Keratinocyte (primary cell): ENCODE measurements at regions not wholly inside any gene's neighbourhood (a gene's known extent, or its start where the extent isn't known, plus 50 kb on each side); places are given as distances from the start of the nearest gene placed in this dataset.
A peak's percentile ranks its signal among the peaks of the same experiment; 100 is the strongest.

Source experiments
- DNase-seq: peaks from one replicate; pipeline ENCODE4 v3.0.0-alpha.2; 2011; ENCODE audit warnings: low read depth, missing footprints, low spot score
- FAIRE-seq: peaks from 2 replicates; lab custom pipeline; 2011; peaks lifted over from hg19 to GRCh38; lab: Jason Lieb, UNC
- H2AFZ ChIP-seq: 2 replicates; pipeline ENCODE4 v1.6.0; 2012; ENCODE audit warnings: low read length, control low read depth, inconsistent platforms; ENCODE audit not compliant: control insufficient read depth
- H3K27ac ChIP-seq: 2 replicates; pipeline ENCODE4 v1.5.1; 2011; ENCODE audit warnings: low read length; ENCODE audit not compliant: control insufficient read depth, insufficient read depth
- H3K27me3 ChIP-seq: 3 replicates; pipeline ENCODE4 v1.6.0; 2011; ENCODE audit warnings: low read length; ENCODE audit not compliant: control insufficient read depth, insufficient read depth; ENCODE audit errors: extremely low read depth
- H3K36me3 ChIP-seq, 2 experiments: 2 replicates in 1 of 2; 3 replicates in 1 of 2; pipeline ENCODE4 v1.5.1; 2011; ENCODE audit warnings: low read length in 2 of 2, mild to moderate bottlenecking in 1 of 2; ENCODE audit not compliant: control insufficient read depth in 2 of 2, insufficient read depth in 2 of 2; ENCODE audit errors: extremely low read depth in 1 of 2
- H3K4me1 ChIP-seq: 3 replicates; pipeline ENCODE4 v1.5.1; 2011; ENCODE audit warnings: low read length; ENCODE audit not compliant: control insufficient read depth, insufficient read depth; ENCODE audit errors: extremely low read depth
- H3K4me2 ChIP-seq: 3 replicates; pipeline ENCODE4 v1.6.0; 2011; ENCODE audit warnings: low read depth, low read length; ENCODE audit not compliant: control insufficient read depth, insufficient read depth; ENCODE audit errors: extremely low read depth
- H3K4me3 ChIP-seq, 3 experiments: fragments of 200-600 bp in 1 of 3; sonication (generic) in 1 of 3; 2 replicates in 2 of 3; 3 replicates in 1 of 3; pipeline ENCODE4 v1.5.1; 2011 to 2016; ENCODE audit warnings: low read length in 3 of 3, mild to moderate bottlenecking in 3 of 3, control low read depth in 2 of 3, inconsistent platforms in 1 of 3, low read depth in 1 of 3, mixed read lengths in 1 of 3, mixed run types in 1 of 3, moderate library complexity in 1 of 3; ENCODE audit not compliant: control insufficient read depth in 2 of 3, insufficient read depth in 2 of 3; ENCODE audit errors: extremely low read depth in 1 of 3
- H3K79me2 ChIP-seq: 2 replicates; pipeline ENCODE4 v1.6.0; 2012; ENCODE audit warnings: low read length; ENCODE audit not compliant: control insufficient read depth, insufficient read depth
- H3K9ac ChIP-seq: 3 replicates; pipeline ENCODE4 v1.6.0; 2011; ENCODE audit warnings: low read length; ENCODE audit not compliant: control insufficient read depth, insufficient read depth; ENCODE audit errors: extremely low read depth
- H3K9me1 ChIP-seq: 3 replicates; pipeline ENCODE4 v1.6.0; 2011; ENCODE audit warnings: low read length; ENCODE audit not compliant: control insufficient read depth, insufficient read depth; ENCODE audit errors: extremely low read depth
- H3K9me3 ChIP-seq: 2 replicates; pipeline ENCODE4 v1.5.1; 2012; ENCODE audit warnings: low read depth, low read length; ENCODE audit not compliant: control insufficient read depth
- H4K20me1 ChIP-seq: 3 replicates; pipeline ENCODE4 v1.6.0; 2011; ENCODE audit warnings: low read length; ENCODE audit not compliant: control insufficient read depth, insufficient read depth; ENCODE audit errors: extremely low read depth
- CTCF ChIP-seq, 3 experiments: IDR thresholded peaks in 1 of 3; conservative IDR thresholded peaks in 1 of 3; optimal IDR thresholded peaks in 1 of 3; 2 replicates in 2 of 3; 3 replicates in 1 of 3; pipeline versions ENCODE3 to v1.5.1; 2011; ENCODE audit warnings: low read length in 3 of 3, mild to moderate bottlenecking in 3 of 3, moderate library complexity in 2 of 3, control low read depth in 1 of 3, inconsistent platforms in 1 of 3; ENCODE audit not compliant: insufficient read depth in 2 of 3; ENCODE audit errors: extremely low read depth in 1 of 3
- EZH2 ChIP-seq: IDR thresholded peaks from one replicate; pipeline ENCODE4 v1.6.1; 2012; ENCODE audit warnings: inconsistent platforms, mild to moderate bottlenecking, low read length, moderate library complexity
- dilution Hi-C: fragments of 300-500 bp; cut with MboI; formaldehyde crosslinking; loops from one replicate; pipeline ENCODE4 v1.7.0; 2020; ENCODE audit warnings: low sequenced_read_pairs; ENCODE audit not compliant: extremely low pct_ligation_motif_present

- Histone ChIP-seq H2AFZ (peak overlapping the region; percentile 87), H3K9me1 (no peaks in the 10 kb centered on the region), H3K27me3 (peaks cover 5% of the 10 kb centered on the region), H3K4me1 (peaks cover 8% of the 10 kb centered on the region), H3K27ac (no peak overlapping the region), H3K4me2 (peak overlapping the region; percentile 66), H3K4me3 (no peak overlapping the region), H3K79me2 (no peaks in the 10 kb centered on the region), H4K20me1 (no peaks in the 10 kb centered on the region), H3K36me3 (no peaks in the 10 kb centered on the region), H3K9ac (no peak overlapping the region), H3K9me3 (no peaks in the 10 kb centered on the region)
- FAIRE-seq = no peak
- DNase-seq = no peak
- dilution Hi-C loops = loop anchor here (10.0 kb wide), 1 partner anchor 137 kb away; no protein-coding TSS in a partner anchor
- TF ChIP-seq EZH2 = no peak
- no peak for TF ChIP-seq CTCF (optimal IDR thresholded peaks at IDR 0.05 in 1 of 3, IDR thresholded peaks at IDR 0.05 in 1 of 3, conservative IDR thresholded peaks at IDR 0.05 in 1 of 3; ENCODE audit: extremely low read depth in 1 of 3, insufficient read depth in 2 of 3, low read length in 3 of 3)
Observed at GRCh38 chr5:154647761-154648145, 107.4 kb upstream of the LARP1 start.

- Histone ChIP-seq H3K36me3 (no peaks in the 10 kb centered on the region), H3K9me3 (no peaks in the 10 kb centered on the region), H4K20me1 (no peaks in the 10 kb centered on the region), H3K4me1 (peaks cover 8% of the 10 kb centered on the region), H3K4me2 (peak overlapping the region; percentile 66), H3K27me3 (peaks cover 5% of the 10 kb centered on the region), H3K9ac (no peak overlapping the region), H3K4me3 (peak overlapping the region in 1 of 3 experiments; percentile 36), H3K27ac (no peak overlapping the region), H3K9me1 (no peaks in the 10 kb centered on the region), H2AFZ (peak overlapping the region; percentile 87), H3K79me2 (no peaks in the 10 kb centered on the region)
- dilution Hi-C loops = loop anchor here (10.0 kb wide), 1 partner anchor 138 kb away; no protein-coding TSS in a partner anchor
- DNase-seq = no peak
- FAIRE-seq = no peak
- TF ChIP-seq CTCF (optimal IDR thresholded peaks at IDR 0.05 in 1 of 3, IDR thresholded peaks at IDR 0.05 in 1 of 3, conservative IDR thresholded peaks at IDR 0.05 in 1 of 3; ENCODE audit: extremely low read depth in 1 of 3, insufficient read depth in 2 of 3, low read length in 3 of 3) (no peak), EZH2 (no peak)
Observed at GRCh38 chr5:154647114-154647760, 107.9 kb upstream of the LARP1 start.
